Activated CD4-positive, CD25-positive, alpha-beta regulatory T cell treated with anti-CD3 and anti-CD28 coated beads, Interleukin-2, amount 50 U/mL, for 16 hours (primary cell): ENCODE measurements at regions not wholly inside any gene's neighbourhood (a gene's known extent, or its start where the extent isn't known, plus 50 kb on each side); places are given as distances from the start of the nearest gene placed in this dataset.

Source experiments
- DNase-seq: peaks from one replicate; pipeline ENCODE4 v3.0.0-alpha.2; 2020; ENCODE audit warnings: low read depth, low spot score

GRCh38 chr10:29691564-29692072, 56.8 kb upstream of the SVIL start:
- no peak for DNase-seq

- DNase-seq, result no peak
Observed at GRCh38 chr10:29689001-29689400, 54.2 kb upstream of the SVIL start.

GRCh38 chr10:29688230-29688661, 53.5 kb upstream of the SVIL start:
- no peak for DNase-seq

- DNase-seq, result no peak
Observed at GRCh38 chr10:29687421-29688164, 52.8 kb upstream of the SVIL start.

GRCh38 chr10:29685506-29685905, 50.7 kb upstream of the SVIL start:
- DNase-seq, result no peak
